OCI-LY7 (cell line): ENCODE measurements at regions not wholly inside any gene's neighbourhood (a gene's known extent, or its start where the extent isn't known, plus 50 kb on each side); places are given as distances from the start of the nearest gene placed in this dataset.

ENCODE experiments used
- BruUV-seq: library from RNA; stranded (reverse); fragments of 400-500 nt; replicated peaks from 2 replicates; lab custom pipeline; 2021; lab: Mats Ljungman, UMichigan
- CTCF ChIA-PET: fragments of 300-600 bp; sonication (Branson Sonifier 250); formaldehyde crosslinking; loops from one replicate; lab custom pipeline; 2022; ENCODE audit warnings: antibody characterized with exemption; ENCODE audit not compliant: unreplicated experiment; lab: Charles Lee
- POLR2A ChIA-PET: fragments of 300-600 bp; sonication (Branson Sonifier 250); formaldehyde crosslinking; loops from one replicate; lab custom pipeline; 2022; ENCODE audit warnings: antibody characterized with exemption; lab: Charles Lee
- DNase-seq: peaks from one replicate; pipeline ENCODE4 v3.0.0-alpha.2; 2015; ENCODE audit warnings: low spot score
- H2AFZ ChIP-seq: fragments of 200-600 bp; sonication (generic), shearing (Covaris generic); 2 replicates; pipeline ENCODE4 v1.6.1; 2014; ENCODE audit warnings: mild to moderate bottlenecking, antibody characterized with exemption, low read length, moderate library complexity
- H3K27ac ChIP-seq: fragments of 200-600 bp; sonication (generic); 2 replicates; pipeline ENCODE4 v1.5.1; 2014; ENCODE audit warnings: mixed run types, low read depth, mild to moderate bottlenecking, moderate library complexity, low read length, inconsistent platforms; ENCODE audit not compliant: poor library complexity, severe bottlenecking
- H3K36me3 ChIP-seq: fragments of 200-600 bp; sonication (generic); 2 replicates; pipeline ENCODE4 v1.6.1; 2014; ENCODE audit warnings: mild to moderate bottlenecking, antibody characterized with exemption, low read length, moderate library complexity, mixed read lengths; ENCODE audit not compliant: insufficient read depth
- H3K4me1 ChIP-seq: fragments of 200-600 bp; sonication (generic); 2 replicates; pipeline ENCODE4 v1.5.1; 2014; ENCODE audit warnings: mild to moderate bottlenecking, low read length; ENCODE audit not compliant: insufficient read depth, poor library complexity, severe bottlenecking
- H3K4me2 ChIP-seq: fragments of 200-600 bp; sonication (generic); 2 replicates; pipeline ENCODE4 v1.6.1; 2014; ENCODE audit warnings: mild to moderate bottlenecking, low read length
- H3K4me3 ChIP-seq: fragments of 200-600 bp; sonication (generic); 2 replicates; pipeline ENCODE4 v1.5.1; 2014; ENCODE audit warnings: mild to moderate bottlenecking, low read depth, low read length; ENCODE audit not compliant: poor library complexity, severe bottlenecking
- H3K79me2 ChIP-seq: fragments of 200-600 bp; sonication (generic); 2 replicates; pipeline ENCODE4 v1.6.1; 2016; ENCODE audit warnings: low read depth, mild to moderate bottlenecking, low read length, moderate library complexity, mixed read lengths; ENCODE audit not compliant: insufficient read depth
- H3K9me2 ChIP-seq: fragments of 200-600 bp; sonication (generic); 2 replicates; pipeline ENCODE4 v1.6.1; 2016; ENCODE audit warnings: mild to moderate bottlenecking, low read length, mixed read lengths; ENCODE audit not compliant: insufficient read depth
- H3K9me3 ChIP-seq: fragments of 200-600 bp; sonication (generic); 2 replicates; pipeline ENCODE4 v1.6.1; 2014; ENCODE audit warnings: mild to moderate bottlenecking, mixed run types, low read length, mixed read lengths
- H4K20me1 ChIP-seq: fragments of 200-600 bp; sonication (generic); 2 replicates; pipeline ENCODE4 v1.6.1; 2014; ENCODE audit warnings: mild to moderate bottlenecking, antibody characterized with exemption, low read length, moderate library complexity, mixed read lengths; ENCODE audit not compliant: insufficient read depth
- CTCF ChIP-seq: fragments of 200-600 bp; sonication (generic); conservative IDR thresholded peaks from 2 replicates; pipeline ENCODE4 v1.5.1; 2014; ENCODE audit warnings: mild to moderate bottlenecking, antibody characterized with exemption, low read length, moderate library complexity, mixed read lengths
- EZH2phosphoT487 ChIP-seq: fragments of 200-600 bp; sonication (generic); IDR thresholded peaks from 2 replicates; pipeline ENCODE4 v1.6.1; 2018; ENCODE audit warnings: low read depth, borderline replicate concordance, mild to moderate bottlenecking, mixed run types, antibody characterized with exemption, low read length, moderate library complexity, mixed read lengths
- intact Hi-C: fragments of 100-400 bp; cut with micrococcal nuclease; formaldehyde crosslinking; loops from one replicate; pipeline ENCODE4 v1.10.0; 2022; ENCODE audit not compliant: unreplicated experiment

GRCh38 chrX:39437670-39438441, 636.6 kb downstream of the MID1IP1 start:
- Histone ChIP-seq H3K79me2 (no peaks in the 10 kb centered on the region), H3K4me2 (no peak overlapping the region), H3K4me3 (no peak overlapping the region), H2AFZ (no peak overlapping the region), H3K36me3 (no peaks in the 10 kb centered on the region), H3K4me1 (no peaks in the 10 kb centered on the region), H3K27ac (no peak overlapping the region), H4K20me1 (no peaks in the 10 kb centered on the region), H3K9me3 (no peaks in the 10 kb centered on the region), H3K9me2 (no peaks in the 10 kb centered on the region)
- intact Hi-C loops: no loop called here
- ChIA-PET POLR2A (interaction anchor here (0.6 kb wide), 1 partner anchor 48 kb away, joined by 3 read pairs; no protein-coding TSS in a partner anchor), CTCF (interaction anchor here (0.6 kb wide), 2 partner anchors 322 to 1107 kb away, joined by 3 to 5 read pairs; no protein-coding TSS in a partner anchor)
- DNase-seq: no peak
- TF ChIP-seq EZH2phosphoT487 (no peak), CTCF (no peak)
- no TSS peak for BruUV-seq

GRCh38 chrX:39438603-39439602, 637.6 kb downstream of the MID1IP1 start:
- ChIA-PET POLR2A (interaction anchor here (0.6 kb wide), 1 partner anchor 47 kb away, joined by 3 read pairs; no protein-coding TSS in a partner anchor), CTCF (no interaction called here)
- intact Hi-C loops: no loop called here
- Histone ChIP-seq H3K4me1 (no peaks in the 10 kb centered on the region), H3K9me2 (no peaks in the 10 kb centered on the region), H3K79me2 (no peaks in the 10 kb centered on the region), H2AFZ (no peak overlapping the region), H3K36me3 (no peaks in the 10 kb centered on the region), H3K4me3 (no peak overlapping the region), H3K27ac (no peak overlapping the region), H3K4me2 (no peak overlapping the region), H3K9me3 (no peaks in the 10 kb centered on the region), H4K20me1 (no peaks in the 10 kb centered on the region)
- BruUV-seq: no TSS peak
- TF ChIP-seq EZH2phosphoT487 (no peak), CTCF (peak; percentile 25; the same call in 1 of the 2 replicates)
- no peak for DNase-seq
